ENCODE measurements at regions not wholly inside any gene's neighbourhood (a gene's known extent, or its start where the extent isn't known, plus 50 kb on each side); places are given as distances from the start of the nearest gene placed in this dataset.
"Not testable (repeated sequence)": the region's sequence is repeated elsewhere in the genome, so short reads cannot be mapped to it uniquely, and the experiment has no call there.

DNA sequence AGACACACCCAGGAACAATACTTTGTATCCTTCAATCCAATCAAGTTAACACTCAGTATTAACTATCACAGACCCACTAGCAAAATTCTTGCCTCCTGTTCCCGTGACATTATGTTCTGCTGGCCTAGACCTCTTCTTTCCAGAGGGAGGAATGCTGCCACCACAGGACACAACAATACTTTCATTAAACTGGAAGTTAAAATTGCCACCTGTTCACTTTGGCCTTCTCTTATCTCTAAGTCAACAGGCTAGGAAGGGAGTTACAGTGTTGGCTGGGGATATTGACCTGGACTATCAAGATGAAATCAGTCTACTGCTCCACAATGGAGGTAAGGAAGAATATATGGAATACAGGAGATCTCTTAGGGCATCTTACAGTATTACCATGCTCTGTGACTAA, 1000.4 kb upstream of the GBE1 start:
- no peak for DNase-seq (ENCODE audit: low read depth, low spot score)

DNA sequence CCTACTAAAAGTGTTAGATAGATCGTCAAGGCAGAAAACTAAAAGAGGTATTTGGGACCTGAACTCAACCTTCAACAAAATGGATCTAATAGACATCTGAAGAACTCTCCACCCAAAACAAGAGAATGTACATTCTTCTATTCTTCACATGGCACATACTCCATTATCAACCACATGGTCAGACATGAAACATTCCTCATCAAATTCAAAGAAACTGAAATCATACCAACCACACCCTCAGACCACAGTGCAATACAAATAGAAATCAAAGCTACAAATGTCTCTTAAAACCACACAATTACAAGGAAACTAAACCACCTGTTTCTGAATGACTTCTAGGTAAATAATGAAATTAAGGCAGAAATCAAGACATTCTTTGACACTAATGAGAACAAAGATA, 984.1 kb upstream of the GBE1 start:
- DNase-seq (ENCODE audit: low read depth, low spot score): peak; percentile 3

DNA sequence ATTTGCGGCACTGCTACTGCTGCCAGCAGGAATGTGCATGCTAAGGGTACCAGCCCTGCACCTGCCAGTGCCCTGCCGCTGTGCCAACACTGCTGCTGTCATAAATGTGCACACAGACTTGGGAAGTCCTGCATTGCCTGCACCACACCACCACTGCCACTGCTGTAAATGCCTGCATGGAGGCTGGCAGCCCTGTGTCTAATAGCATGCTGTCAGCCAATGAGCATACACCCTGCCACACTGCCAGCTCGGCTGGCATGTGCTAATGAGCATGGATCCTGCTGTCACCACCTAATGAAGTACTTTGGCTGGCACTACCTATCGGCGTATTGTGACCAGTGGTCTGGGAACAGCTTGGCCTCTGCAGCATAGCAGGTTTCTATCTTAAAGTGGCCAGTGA, 981.8 kb upstream of the GBE1 start:
- no peak for DNase-seq (ENCODE audit: low read depth, low spot score)

DNA sequence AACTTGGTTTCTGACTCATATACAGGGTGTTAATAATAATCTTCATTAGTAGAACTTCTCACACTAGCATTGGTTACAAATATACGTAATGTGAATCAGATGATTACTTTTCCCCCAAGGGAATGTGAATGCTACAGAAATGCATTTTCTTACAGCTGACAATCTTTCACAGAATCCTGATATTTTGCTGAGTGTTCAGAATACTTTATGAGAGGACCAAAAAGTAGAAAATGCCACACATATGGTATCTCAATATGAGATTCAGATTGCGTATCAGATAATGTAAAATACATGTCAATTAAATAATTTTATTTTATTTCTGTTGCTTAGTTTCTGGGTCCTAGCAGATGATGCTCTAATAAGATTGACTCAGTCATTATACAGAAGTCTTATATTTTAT, 979.9 kb upstream of the GBE1 start:
- no peak for DNase-seq (ENCODE audit: low read depth, low spot score)

DNA sequence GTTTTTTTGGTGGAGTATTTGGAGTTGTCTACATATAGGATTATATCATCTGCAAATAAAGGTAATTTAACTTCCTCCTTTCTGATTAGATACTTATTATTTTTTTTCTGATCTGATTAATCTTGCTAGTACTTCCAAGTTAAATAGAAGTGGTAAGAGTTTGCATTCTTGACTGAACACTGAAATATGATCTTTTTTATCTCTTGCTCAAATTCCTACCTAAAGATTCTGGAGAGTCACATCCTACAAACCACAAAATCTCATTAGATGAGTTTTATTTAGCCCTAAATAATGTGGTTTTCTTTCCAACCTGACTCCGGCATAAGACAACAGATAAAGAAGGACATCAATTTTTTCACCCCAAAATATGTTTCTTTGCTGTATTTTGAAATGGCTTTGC, 977.9 kb upstream of the GBE1 start:
- no peak for DNase-seq (ENCODE audit: low read depth, low spot score)

DNA sequence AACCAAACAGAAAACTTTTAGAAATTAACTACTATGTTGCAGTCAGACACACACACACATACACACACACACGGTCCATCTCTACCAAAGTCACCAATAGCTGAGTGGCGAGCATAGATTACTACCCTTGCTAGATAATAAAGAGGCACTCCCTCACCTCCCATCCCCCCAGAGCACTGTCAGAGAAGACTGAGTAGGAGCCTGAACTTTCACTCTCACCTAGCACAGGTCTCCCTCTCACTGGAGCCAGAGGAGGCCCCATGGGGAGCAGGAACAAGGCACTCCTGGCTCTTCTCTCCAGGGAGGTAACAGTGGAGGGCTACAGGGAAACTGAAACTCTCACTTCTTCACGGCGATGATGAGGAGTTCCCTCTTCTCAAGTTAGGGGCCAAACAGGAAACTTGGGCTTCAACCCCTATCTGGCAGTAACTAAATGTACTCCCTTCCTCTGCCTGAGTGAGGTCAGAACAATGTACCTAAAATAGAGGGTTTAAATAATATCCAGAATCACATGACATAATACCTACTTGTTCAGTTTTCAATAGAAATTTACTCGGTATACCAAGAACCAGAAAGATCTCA, 975.3 kb upstream of the GBE1 start:
- DNase-seq (ENCODE audit: low read depth, low spot score): no peak

DNA sequence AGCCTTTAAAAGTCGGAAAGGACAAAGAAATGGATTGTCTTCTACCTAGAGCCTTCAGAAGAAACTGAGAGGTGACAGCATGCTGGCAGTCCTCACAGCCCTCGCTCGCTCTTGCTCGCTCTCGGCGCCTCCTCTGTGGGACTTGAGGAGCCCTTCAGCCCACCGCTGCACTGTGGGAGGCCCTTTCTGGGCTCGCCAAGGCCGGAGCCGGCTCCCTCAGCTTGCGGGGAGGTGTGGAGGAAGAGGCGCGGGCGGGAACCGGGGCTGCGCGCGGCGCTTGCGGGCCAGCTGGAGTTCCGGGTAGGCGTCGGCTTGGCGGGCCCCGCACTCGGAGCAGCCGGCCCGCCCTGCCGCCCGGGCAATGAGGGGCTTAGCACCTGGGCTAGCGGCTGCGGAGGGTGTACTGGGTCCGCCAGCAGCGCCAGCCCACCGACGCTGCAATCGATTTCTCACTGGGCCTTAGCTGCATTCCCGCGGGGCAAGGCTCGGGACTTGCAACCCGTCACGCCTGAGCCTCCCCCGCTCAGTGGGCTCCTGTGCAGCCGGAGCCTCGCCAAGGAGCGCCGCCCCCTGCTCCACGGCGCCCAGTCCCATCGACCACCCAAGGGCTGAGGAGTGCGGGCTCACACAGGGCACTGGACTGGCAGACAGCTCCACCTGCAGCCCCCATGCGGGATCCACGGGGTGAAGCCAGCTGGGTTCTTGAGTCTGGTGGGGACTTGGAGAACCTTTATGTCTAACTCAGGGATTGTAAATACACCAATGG, 953.8 kb upstream of the GBE1 start:
- DNase-seq (ENCODE audit: low read depth, low spot score): no peak

DNA sequence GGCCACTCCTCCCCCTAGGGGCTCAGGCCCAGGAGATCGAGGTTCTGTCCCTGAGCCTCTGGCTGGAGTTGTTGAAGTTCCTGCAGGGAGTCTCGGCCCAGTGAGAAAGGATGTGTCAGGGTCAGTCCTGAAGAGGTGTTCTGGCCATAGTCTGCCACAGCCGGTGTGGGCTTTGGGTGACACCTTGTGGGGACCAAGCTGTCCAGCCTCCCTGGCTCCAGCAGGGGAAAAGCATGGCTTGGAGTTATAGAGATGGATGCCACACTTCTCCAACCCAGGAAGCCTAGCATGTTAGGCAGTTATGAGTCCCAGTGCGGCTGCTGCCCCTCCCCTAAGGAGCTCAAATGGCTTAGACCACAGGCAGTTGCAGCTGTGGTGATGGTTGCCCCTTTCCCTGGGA, 945.6 kb upstream of the GBE1 start:
- DNase-seq (ENCODE audit: low read depth, low spot score): no peak

DNA sequence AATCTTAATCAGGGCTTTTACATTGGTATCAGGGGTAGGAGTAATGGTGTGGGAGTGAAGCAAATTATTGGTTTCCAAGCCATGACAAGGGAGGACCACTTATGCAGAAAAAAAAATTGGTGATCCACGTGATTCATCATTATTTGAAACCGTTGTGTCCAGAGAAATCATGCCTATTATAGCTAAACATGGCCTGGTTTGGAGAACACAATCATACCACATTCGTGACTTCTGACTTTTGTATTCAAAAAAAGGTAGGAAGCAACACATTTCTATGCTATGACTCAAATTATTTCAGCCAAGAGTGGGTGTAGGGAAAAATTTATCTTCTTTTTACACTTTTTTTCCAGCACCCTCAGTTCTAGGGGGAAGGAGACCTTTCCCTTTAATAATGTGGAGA, 924.3 kb upstream of the GBE1 start:
- DNase-seq (ENCODE audit: low read depth, low spot score): peak; percentile 23

DNA sequence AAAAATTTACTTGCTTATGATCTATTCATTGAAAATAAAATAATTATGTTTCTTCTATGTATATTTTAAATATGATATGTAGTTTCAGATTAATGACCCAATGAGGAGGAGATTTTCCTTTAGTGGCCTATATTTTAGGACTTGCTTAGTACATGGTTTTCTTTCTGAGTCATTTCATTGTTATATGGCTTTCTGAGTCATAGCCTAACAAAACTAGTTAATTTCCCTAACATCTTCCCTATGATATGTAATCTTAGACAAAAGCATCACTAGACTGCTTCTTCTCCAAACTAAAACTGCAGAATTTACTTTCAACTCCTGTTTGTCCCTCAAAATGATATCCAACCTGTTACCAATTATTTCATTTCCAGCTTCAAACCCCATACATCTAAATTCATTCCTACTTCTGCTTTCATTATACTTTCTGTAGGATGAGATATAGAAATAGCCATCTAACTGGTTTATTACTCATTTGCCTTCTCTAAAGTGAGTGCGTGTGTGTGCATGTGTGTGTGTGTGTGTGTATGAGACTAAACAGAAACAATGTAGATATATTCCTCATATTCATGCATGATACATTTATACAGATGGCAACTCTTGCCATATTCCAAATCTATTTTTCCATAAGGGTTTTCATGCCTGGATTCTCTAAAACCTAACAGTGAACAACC, 915.0 kb upstream of the GBE1 start:
- DNase-seq (ENCODE audit: low read depth, low spot score): no peak

DNA sequence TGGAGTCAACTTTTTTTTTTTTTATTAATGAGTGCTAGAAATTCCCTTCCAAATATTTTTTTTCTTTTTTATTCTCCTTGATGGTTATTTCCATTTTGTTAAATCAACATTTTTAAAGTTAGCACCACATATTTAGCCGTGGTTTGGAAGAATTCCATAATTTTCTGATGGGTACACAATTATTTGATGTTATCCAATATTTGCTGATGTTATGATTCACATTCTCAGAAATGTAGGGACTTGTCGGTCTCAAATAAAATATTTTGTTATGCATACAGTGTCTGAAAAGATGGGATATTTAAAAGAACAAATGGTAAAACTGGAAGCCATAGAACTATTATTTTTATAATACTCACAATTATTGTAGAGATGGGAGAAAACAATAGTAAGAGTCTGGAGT, 911.5 kb upstream of the GBE1 start:
- DNase-seq (ENCODE audit: low read depth, low spot score): no peak

DNA sequence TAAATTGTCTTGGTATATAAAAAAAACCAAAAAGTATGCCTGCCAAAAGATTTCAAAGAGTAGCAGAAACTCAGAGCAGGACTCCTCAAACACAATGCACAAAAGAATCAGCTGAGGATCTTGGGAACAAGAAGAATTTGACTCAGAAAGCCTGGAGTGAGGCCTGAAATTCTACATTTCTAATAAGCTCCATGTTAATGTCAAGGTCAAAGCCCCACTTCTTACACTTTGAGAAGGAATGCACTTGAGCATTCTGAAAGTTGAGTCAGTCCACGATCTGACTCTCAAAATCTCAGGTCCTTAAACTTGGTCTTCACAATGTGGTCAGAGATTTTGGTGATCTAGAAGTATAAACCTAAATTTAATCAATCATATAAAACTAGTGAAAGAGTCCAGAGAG, 910.0 kb upstream of the GBE1 start:
- DNase-seq (ENCODE audit: low read depth, low spot score): no peak

DNA sequence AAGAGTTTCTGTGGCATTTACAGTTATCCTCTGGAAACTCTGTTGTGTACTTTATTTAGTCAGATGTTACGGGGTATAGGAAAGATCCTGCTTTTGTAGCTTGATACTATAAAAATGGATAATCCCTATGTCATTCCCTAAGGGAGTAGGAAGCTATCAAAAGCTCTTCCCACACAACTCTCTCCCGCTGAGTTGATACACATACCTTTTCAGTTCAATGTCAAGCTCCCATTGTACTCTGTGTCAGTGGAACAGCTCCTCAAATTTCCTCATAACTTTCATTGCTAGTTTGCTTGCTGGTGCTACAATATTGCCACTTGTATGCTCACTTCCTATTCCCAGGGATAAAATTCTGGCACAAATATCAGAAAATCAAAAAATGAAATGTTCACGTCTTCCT, 893.3 kb upstream of the GBE1 start:
- no peak for DNase-seq (ENCODE audit: low read depth, low spot score)

DNA sequence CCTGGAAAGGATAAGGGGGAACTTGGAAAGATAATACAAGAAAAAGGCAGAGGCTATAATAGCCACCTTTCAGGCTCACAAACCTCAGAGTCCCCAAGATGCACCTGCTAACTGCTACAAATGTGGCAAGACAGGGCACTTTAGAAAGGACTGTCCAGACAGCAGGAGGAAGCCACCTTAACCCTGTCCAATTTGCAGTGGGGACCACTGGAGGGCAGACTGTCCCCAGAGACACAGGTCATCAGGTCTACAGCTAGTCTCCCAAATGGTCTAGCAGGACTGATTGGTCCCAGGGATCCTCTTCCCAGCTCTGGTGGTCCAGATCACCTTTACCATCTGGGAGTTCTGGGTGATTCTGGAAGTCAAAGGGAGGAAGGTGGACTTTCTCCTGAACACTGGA, 882.5 kb upstream of the GBE1 start:
- peak; percentile 7 for DNase-seq (ENCODE audit: low read depth, low spot score)

DNA sequence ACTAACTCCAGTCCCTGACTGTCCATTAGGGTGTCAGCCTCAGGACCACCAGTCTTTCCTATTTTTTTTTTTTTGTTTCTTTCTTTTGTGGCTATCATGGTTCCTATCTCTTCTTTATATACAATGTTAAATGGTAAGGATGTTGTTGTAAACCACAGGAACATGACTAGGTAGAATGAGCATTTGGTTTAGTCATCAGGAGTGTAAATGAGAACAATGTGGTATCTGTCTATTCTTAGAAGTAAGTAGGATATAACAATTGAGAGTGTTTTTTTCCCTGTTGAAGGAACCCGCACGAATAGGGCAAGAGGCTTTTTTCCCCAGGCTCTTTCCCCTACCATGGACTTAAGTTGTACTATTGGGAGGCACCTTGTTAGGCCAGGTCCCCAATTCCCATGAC, 880.3 kb upstream of the GBE1 start:
- DNase-seq (ENCODE audit: low read depth, low spot score): peak; percentile 1

DNA sequence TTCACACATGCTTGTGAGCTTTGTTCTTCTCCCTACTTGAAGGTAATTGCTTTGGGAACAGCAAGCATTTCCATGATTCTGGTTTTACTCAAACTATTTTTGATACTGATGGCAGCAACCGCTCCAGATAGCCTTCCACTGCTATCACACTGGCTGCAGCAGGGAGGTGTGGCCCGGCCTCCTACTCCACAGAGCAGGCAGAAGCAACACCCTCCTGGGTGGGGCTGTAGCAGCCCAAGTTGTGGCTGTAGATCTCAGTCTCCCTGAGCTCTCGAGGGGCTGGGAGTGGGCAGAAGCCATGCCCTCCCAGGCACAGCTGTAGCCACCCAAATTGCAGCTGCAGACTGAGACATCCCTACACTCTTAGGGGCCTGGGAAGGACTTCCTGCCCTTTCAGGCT, 878.8 kb upstream of the GBE1 start:
- no peak for DNase-seq (ENCODE audit: low read depth, low spot score)

DNA sequence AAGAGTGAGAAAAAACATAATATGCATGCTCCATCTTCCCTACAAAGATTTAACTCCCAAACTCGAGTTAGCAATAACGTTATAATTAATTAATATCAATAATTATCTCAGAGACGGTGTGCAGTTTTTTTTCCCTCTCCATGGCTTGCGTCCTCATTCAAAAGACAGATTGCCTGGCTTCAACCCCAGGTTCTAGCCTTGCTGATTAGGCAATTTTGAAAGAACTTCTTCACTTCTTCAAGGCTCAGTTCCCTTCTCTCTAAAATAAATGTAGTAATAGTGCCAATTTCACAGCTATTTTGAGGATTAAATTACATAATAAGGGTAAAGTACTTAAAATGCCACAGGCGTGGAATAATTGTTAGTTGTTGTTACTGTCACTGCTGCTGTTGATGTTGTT, 876.1 kb upstream of the GBE1 start:
- DNase-seq (ENCODE audit: low read depth, low spot score): no peak

DNA sequence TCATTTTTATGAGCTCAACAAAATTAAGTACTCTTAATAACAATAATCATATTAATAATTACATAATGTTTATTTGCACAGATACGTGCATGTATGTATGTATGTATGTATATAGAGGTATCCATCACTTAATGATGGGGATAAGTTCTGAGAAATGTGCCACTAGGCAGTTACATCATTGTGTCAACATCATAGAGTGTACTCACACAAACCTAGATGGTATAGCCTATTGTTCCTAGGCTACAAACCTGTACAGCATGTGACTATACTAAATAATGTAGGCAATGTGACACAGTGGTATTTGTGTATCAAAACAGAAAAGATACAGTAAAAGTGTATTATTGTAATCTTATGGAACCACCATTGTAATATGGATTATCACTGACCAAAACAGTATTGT, 874.7 kb upstream of the GBE1 start:
- DNase-seq (ENCODE audit: low read depth, low spot score): no peak

DNA sequence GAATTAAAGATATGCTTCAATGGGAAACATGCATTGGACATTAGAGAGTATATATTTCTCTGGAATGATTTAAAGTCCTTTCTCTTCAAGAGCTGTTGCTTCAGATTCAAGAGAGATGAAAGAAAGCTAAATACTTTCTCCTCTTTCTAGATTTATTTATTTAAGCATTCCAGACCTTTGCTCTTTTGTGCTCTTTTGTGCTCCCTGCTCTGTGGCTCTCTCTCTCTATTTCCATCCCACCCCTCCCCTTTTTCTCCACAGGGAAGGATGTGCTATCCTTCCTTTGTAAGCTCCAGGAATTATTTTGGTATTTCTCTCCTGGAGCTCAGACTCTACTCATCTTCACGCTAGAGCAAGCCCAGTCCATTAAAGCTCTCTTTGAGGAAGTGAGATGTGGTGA, 871.9 kb upstream of the GBE1 start:
- no peak for DNase-seq (ENCODE audit: low read depth, low spot score)

DNA sequence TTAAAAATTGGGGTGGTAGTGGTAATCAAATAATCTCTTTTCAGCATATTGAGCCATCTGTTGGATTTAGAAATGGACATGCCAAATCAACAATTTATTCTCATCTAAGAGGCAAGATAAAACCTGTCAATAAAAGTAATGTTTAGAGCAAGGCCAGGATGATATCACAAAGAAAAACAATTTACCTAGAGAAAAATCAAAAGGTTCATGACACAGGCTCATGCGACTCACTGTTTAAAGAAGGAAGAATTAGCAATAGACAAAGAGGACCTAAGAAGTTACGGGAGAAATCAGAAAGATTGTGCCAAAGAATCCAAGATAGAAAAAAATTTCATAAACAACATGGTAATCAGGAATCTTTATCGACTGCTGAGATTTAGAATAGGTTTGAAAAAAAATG, 868.5 kb upstream of the GBE1 start:
- DNase-seq (ENCODE audit: low read depth, low spot score): no peak

DNA sequence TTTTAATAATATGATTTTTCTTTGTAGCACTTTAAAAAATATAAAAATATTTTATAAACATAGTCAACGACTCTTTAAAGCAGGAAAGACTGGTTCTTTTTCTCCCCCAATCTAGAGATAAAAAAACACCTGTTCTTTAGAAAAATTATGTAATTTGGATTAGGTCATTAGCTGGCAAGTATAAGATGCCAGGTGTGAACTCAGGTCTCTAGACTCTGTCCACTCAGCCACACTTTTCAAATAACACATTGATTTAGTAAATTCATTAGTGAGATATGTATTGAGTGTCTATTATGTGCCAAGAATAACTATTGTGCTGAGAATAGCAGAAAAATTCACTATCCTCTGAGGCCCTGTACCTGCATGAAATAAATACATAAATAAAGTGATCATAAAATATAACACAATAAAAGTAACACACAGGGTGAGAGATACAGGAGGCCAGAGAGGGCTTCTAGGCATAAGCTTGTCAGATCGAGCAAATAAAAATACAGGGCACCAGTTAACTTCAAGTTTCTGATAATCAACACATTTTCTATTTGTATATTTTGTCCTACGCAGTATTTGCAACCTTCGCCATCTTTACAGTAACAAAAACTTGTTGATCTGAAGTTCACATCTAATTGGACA, 867.1 kb upstream of the GBE1 start:
- DNase-seq (ENCODE audit: low read depth, low spot score): no peak

DNA sequence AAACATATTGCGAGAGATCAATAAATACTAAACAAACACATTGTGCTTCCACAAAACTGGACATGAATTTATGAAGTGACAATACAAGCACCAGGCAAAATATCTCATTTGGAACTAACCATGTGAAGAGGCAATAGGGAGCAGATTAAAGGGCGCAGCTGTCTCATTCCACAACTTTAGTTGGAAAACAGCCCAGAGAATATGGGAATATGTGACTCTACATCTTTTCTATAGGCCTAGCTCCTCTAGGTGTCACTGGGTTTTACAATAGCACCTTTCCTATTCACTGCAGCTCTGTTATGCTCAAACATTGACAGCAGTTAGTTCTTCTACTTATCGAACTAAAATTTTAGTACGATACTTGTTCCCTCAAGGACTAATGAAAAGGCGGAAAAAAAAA, 866.3 kb upstream of the GBE1 start:
- DNase-seq (ENCODE audit: low read depth, low spot score): no peak

DNA sequence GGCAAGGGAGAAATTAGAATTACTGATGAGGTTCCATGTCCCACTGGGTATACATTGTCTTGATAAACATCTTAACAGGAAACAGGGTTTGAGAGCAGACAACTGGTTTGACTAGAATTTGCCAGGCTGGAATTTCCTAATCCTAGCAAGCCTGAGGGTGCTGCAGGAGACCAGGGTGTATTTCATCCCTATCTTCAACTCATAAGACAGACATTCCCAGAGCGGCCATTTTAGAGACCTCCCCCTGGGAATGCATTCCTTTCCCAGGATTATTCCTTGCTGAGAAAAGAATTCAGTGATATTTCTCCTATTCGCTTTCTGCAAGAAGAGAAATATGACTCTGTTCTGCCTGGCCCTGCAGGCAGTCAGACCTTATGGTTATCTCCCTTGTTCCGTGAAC, 859.3 kb upstream of the GBE1 start:
- DNase-seq (ENCODE audit: low read depth, low spot score): not testable (repeated sequence)
